ENCODE measurements at regions not wholly inside any gene's neighbourhood (a gene's known extent, or its start where the extent isn't known, plus 50 kb on each side); places are given as distances from the start of the nearest gene placed in this dataset.
"Not testable (repeated sequence)": the region's sequence is repeated elsewhere in the genome, so short reads cannot be mapped to it uniquely, and the experiment has no call there.

- TF ChIP-seq CTCF (IDR thresholded peaks at IDR 0.05) = no peak
- Mint-ChIP-seq H3K4me3 (no peak overlapping the region), H3K27ac (no peak overlapping the region), H3K4me1 (no peaks in the 10 kb centered on the region), H3K27me3 (no peaks in the 10 kb centered on the region), H3K9me3 (peaks cover 14% of the 10 kb centered on the region), H3K36me3 (ENCODE audit: low read depth) (no peaks in the 10 kb centered on the region)
- DNase-seq (no peak), ATAC-seq (ENCODE audit: low read depth) (no peak)
- ChIA-PET CTCF (no interaction called here), POLR2A (no interaction called here)
- intact Hi-C loops (cut with micrococcal nuclease) = no loop called here
These were observed 581.1 kb upstream of the CITED2 start for GRCh38 chr6:139955366-139956155.

GRCh38 chr6:139954463-139955071, 580.1 kb upstream of the CITED2 start:
- H3K9me3 Mint-ChIP-seq = peaks cover 17% of the 10 kb centered on the region
- no peaks in the 10 kb centered on the region for H3K36me3 Mint-ChIP-seq (ENCODE audit: low read depth)
- TF ChIP-seq CTCF (IDR thresholded peaks at IDR 0.05) = no peak
- CTCF ChIA-PET = no interaction called here
- H3K4me3 Mint-ChIP-seq = no peak overlapping the region
- ATAC-seq (ENCODE audit: low read depth) (no peak), DNase-seq (no peak)
- H3K4me1 Mint-ChIP-seq = no peaks in the 10 kb centered on the region
- no peak overlapping the region for H3K27ac Mint-ChIP-seq
- POLR2A ChIA-PET = no interaction called here
- H3K27me3 Mint-ChIP-seq = no peaks in the 10 kb centered on the region
- intact Hi-C loops (cut with micrococcal nuclease) = no loop called here

GRCh38 chr6:139953780-139954179, 579.3 kb upstream of the CITED2 start:
- H3K9me3 Mint-ChIP-seq = peaks cover 20% of the 10 kb centered on the region
- H3K36me3 Mint-ChIP-seq (ENCODE audit: low read depth); CTCF ChIA-PET; H3K4me1 Mint-ChIP-seq; H3K27ac Mint-ChIP-seq; intact Hi-C loops (cut with micrococcal nuclease); DNase-seq; POLR2A ChIA-PET; H3K4me3 Mint-ChIP-seq; ATAC-seq (ENCODE audit: low read depth); H3K27me3 Mint-ChIP-seq: not testable (repeated sequence)

GRCh38 chr6:139951172-139951571, 576.7 kb upstream of the CITED2 start:
- CTCF ChIA-PET = no interaction called here
- Mint-ChIP-seq H3K4me1 (no peaks in the 10 kb centered on the region), H3K27me3 (no peaks in the 10 kb centered on the region), H3K4me3 (no peak overlapping the region), H3K36me3 (ENCODE audit: low read depth) (no peaks in the 10 kb centered on the region), H3K27ac (no peak overlapping the region), H3K9me3 (peaks cover 20% of the 10 kb centered on the region)
- POLR2A ChIA-PET = no interaction called here
- no peak for TF ChIP-seq CTCF (IDR thresholded peaks at IDR 0.05)
- intact Hi-C loops (cut with micrococcal nuclease) = no loop called here
- ATAC-seq (ENCODE audit: low read depth) (no peak), DNase-seq (no peak)

GRCh38 chr6:139944976-139945375, 570.5 kb upstream of the CITED2 start:
- peaks cover 3% of the 10 kb centered on the region for H3K9me3 Mint-ChIP-seq
- no peak for ATAC-seq (ENCODE audit: low read depth)
- CTCF ChIA-PET = no interaction called here
- H3K27me3 Mint-ChIP-seq = peaks cover 5% of the 10 kb centered on the region
- H3K4me1 Mint-ChIP-seq = peaks cover 11% of the 10 kb centered on the region
- no peak for DNase-seq
- no peak overlapping the region for H3K27ac Mint-ChIP-seq
- no peaks in the 10 kb centered on the region for H3K36me3 Mint-ChIP-seq (ENCODE audit: low read depth)
- H3K4me3 Mint-ChIP-seq = no peak overlapping the region
- no peak for TF ChIP-seq CTCF (IDR thresholded peaks at IDR 0.05)
- intact Hi-C loops (cut with micrococcal nuclease) = no loop called here
- POLR2A ChIA-PET = no interaction called here
